ENCODE measurements at regions not wholly inside any gene's neighbourhood (a gene's known extent, or its start where the extent isn't known, plus 50 kb on each side); places are given as distances from the start of the nearest gene placed in this dataset.

- Histone ChIP-seq H3K79me1 (ENCODE audit: low read depth, low read length) (no peaks in the 10 kb centered on the region), H3K4ac (replicated peaks; ENCODE audit: insufficient read length, low read depth, low read length) (no peak overlapping the region), H3K4me2 (ENCODE audit: insufficient read depth in 1 of 2, low read depth in 2 of 2, low read length in 2 of 2) (no peak overlapping the region), H4K8ac (ENCODE audit: extremely low read depth, insufficient read depth, low read length) (no peak overlapping the region), H3K23ac (ENCODE audit: insufficient read length) (no peak overlapping the region), H3K9me3 (ENCODE audit: insufficient read depth in 2 of 2, low read depth in 1 of 2, low read length in 1 of 2) (no peaks in the 10 kb centered on the region), H3K4me1 (replicated peaks in 1 of 4; ENCODE audit: control insufficient read depth in 3 of 4, insufficient read depth in 4 of 4, low read length in 3 of 4) (no peaks in the 10 kb centered on the region), H3K56ac (replicated peaks; ENCODE audit: insufficient read length, low read depth, low read length) (no peak overlapping the region), H2BK120ac (replicated peaks; ENCODE audit: low read depth, low read length) (no peak overlapping the region), H3K14ac (ENCODE audit: insufficient read length) (no peak overlapping the region), H3K9ac (replicated peaks in 1 of 4; ENCODE audit: extremely low read depth in 1 of 4, low read depth in 3 of 4, low read length in 3 of 4) (no peak overlapping the region), H3K36me3 (ENCODE audit: control insufficient read depth in 2 of 4, insufficient read depth in 4 of 4, low read length in 3 of 4) (no peaks in the 10 kb centered on the region), H3K27ac (ENCODE audit: low read depth, low read length) (no peak overlapping the region), H3K23me2 (ENCODE audit: low read depth, low read length) (no peaks in the 10 kb centered on the region; the same call in 1 of the 2 replicates), H3K18ac (ENCODE audit: extremely low read depth, low read length) (no peak overlapping the region), H4K20me1 (replicated peaks in 1 of 2; ENCODE audit: control insufficient read depth in 1 of 2, insufficient read depth in 2 of 2, low read length in 2 of 2) (no peaks in the 10 kb centered on the region), H4K91ac (replicated peaks; ENCODE audit: insufficient read length, low read length) (no peak overlapping the region), H4K5ac (ENCODE audit: insufficient read length, low read depth, low read length) (no peak overlapping the region), H2AFZ (ENCODE audit: low read length) (0 out of 2 replicates have a peak overlapping the region, but pooled peaks have one; percentile 40), H3K79me2 (ENCODE audit: control insufficient read depth in 1 of 2, insufficient read depth in 2 of 2, low read length in 2 of 2) (no peaks in the 10 kb centered on the region), H2BK5ac (ENCODE audit: low read depth, low read length) (no peak overlapping the region), H2BK15ac (ENCODE audit: low read length) (no peak overlapping the region), H2AK5ac (ENCODE audit: low read depth, low read length) (no peak overlapping the region), H3K4me3 (ENCODE audit: extremely low read depth in 1 of 4, insufficient read depth in 2 of 4, low read depth in 3 of 4, low read length in 4 of 4) (no peak overlapping the region), H2BK12ac (ENCODE audit: low read depth, low read length) (no peak overlapping the region), H3K27me3 (replicated peaks in 1 of 4; ENCODE audit: control insufficient read depth in 3 of 4, extremely low read depth in 1 of 4, insufficient read depth in 3 of 4, low read length in 3 of 4) (no peaks in the 10 kb centered on the region), H2BK20ac (ENCODE audit: low read length) (no peak overlapping the region)
- FAIRE-seq (no peak), DNase-seq (ENCODE audit: low read depth in 1 of 2, low spot score in 2 of 2) (no peak)
- ChIA-PET POLR2A (ENCODE audit: partially characterized antibody) (no interaction called here), CTCF (ENCODE audit: partially characterized antibody) (interaction anchor here (1.0 to 2.4 kb wide), 10 partner anchors 11 to 535 kb away, joined by 3 to 13 read pairs (median 4); no protein-coding TSS in a partner anchor)
- no peak for TF ChIP-seq POLR2AphosphoS5 (IDR thresholded peaks at IDR 0.05; ENCODE audit: low read depth, low read length)
- TF ChIP-seq RAD21 (IDR thresholded peaks at IDR 0.05 in 1 of 2, conservative IDR thresholded peaks at IDR 0.05 in 1 of 2; ENCODE audit: low read depth in 2 of 2, low read length in 2 of 2): peak; percentile 44 to 54
- TF ChIP-seq CTCF (IDR thresholded peaks at IDR 0.05; ENCODE audit: control extremely low read depth in 1 of 3, insufficient read depth in 1 of 3, low read depth in 1 of 3, low read length in 3 of 3): peak in 2 of 3 experiments; percentile 49 to 55; a peak in 2 of 4 replicates
- 38% methylated on average over 1 of the region's 1 CpG; no CpG with 5 or more reads in 1 of the 2 experiments for WGBS, 2 experiments (ENCODE audit: extremely low coverage in 1 of 2, insufficient coverage in 1 of 2, insufficient read length in 1 of 2, insufficient replicate concordance in 2 of 2, low coverage in 1 of 2, low lambda C conversion rate in 2 of 2, missing lambda C conversion rate in 1 of 2)
These were observed 72.7 kb upstream of the NBPF4 start for GRCh38 chr1:108316545-108316944.
